ENCODE measurements at regions not wholly inside any gene's neighbourhood (a gene's known extent, or its start where the extent isn't known, plus 50 kb on each side); places are given as distances from the start of the nearest gene placed in this dataset.

- DNase-seq (ENCODE audit: low read depth), result no peak
Measured at GRCh38 chr13:31929031-31929770, 102.4 kb upstream of the FRY start.

GRCh38 chr13:31930490-31930889 lies 101.1 kb upstream of the FRY start:
- DNase-seq (ENCODE audit: low read depth), result no peak

GRCh38 chr13:31930901-31931522 lies 100.6 kb upstream of the FRY start:
- DNase-seq (ENCODE audit: low read depth), result no peak

GRCh38 chr13:31937436-31937835 lies 94.1 kb upstream of the FRY start:
- DNase-seq (ENCODE audit: low read depth), result no peak

- no peak for DNase-seq (ENCODE audit: low read depth)
Measured at GRCh38 chr13:31940076-31940475, 91.5 kb upstream of the FRY start.

- no peak for DNase-seq (ENCODE audit: low read depth)
Measured at GRCh38 chr13:31943591-31943990, 88.0 kb upstream of the FRY start.

- no peak for DNase-seq (ENCODE audit: low read depth)
Measured at GRCh38 chr13:31944262-31945160, 87.1 kb upstream of the FRY start.

GRCh38 chr13:31945202-31945961 lies 86.2 kb upstream of the FRY start:
- no peak for DNase-seq (ENCODE audit: low read depth)

GRCh38 chr13:31946091-31946770 lies 85.3 kb upstream of the FRY start:
- no peak for DNase-seq (ENCODE audit: low read depth)

GRCh38 chr13:31947105-31947504 lies 84.5 kb upstream of the FRY start:
- no peak for DNase-seq (ENCODE audit: low read depth)

- no peak for DNase-seq (ENCODE audit: low read depth)
Measured at GRCh38 chr13:31947506-31947905, 84.1 kb upstream of the FRY start.

GRCh38 chr13:31949486-31949885 lies 82.1 kb upstream of the FRY start:
- DNase-seq (ENCODE audit: low read depth), result no peak

- DNase-seq (ENCODE audit: low read depth), result no peak
Measured at GRCh38 chr13:31950111-31950815, 81.3 kb upstream of the FRY start.

- DNase-seq (ENCODE audit: low read depth), result no peak
Measured at GRCh38 chr13:31951215-31951678, 80.3 kb upstream of the FRY start.

- no peak for DNase-seq (ENCODE audit: low read depth)
Measured at GRCh38 chr13:31952641-31953380, 78.8 kb upstream of the FRY start.

GRCh38 chr13:31955101-31955500 lies 76.5 kb upstream of the FRY start:
- DNase-seq (ENCODE audit: low read depth), result no peak

- no peak for DNase-seq (ENCODE audit: low read depth)
Measured at GRCh38 chr13:31955741-31956140, 75.8 kb upstream of the FRY start.

GRCh38 chr13:31956980-31957644 lies 74.5 kb upstream of the FRY start:
- no peak for DNase-seq (ENCODE audit: low read depth)

- no peak for DNase-seq (ENCODE audit: low read depth)
Measured at GRCh38 chr13:31957772-31958171, 73.8 kb upstream of the FRY start.

Data from stimulated activated CD8-positive, alpha-beta memory T cell treated with anti-CD3 and anti-CD28 coated beads, Interleukin-4, amount 100 ng/mL, for 24 hours (primary cell).